GM12891 (cell line): ENCODE measurements at regions not wholly inside any gene's neighbourhood (a gene's known extent, or its start where the extent isn't known, plus 50 kb on each side); places are given as distances from the start of the nearest gene placed in this dataset.
"Not testable (repeated sequence)": the region's sequence is repeated elsewhere in the genome, so short reads cannot be mapped to it uniquely, and the experiment has no call there.

Source experiments
- POLR2A ChIP-seq: IDR thresholded peaks from 2 replicates; pipeline ENCODE4 v1.6.1; 2011; ENCODE audit warnings: low read depth, low read length, control low read depth
- POLR2AphosphoS5 ChIP-seq: IDR thresholded peaks from 2 replicates; pipeline ENCODE4 v1.6.1; 2011; ENCODE audit warnings: low read depth, low read length, control low read depth
- TAF1 ChIP-seq: IDR thresholded peaks from 2 replicates; pipeline ENCODE4 v1.6.1; 2011; ENCODE audit warnings: low read depth, low read length, control low read depth

GRCh38 chr5:18535753-18536152 lies 901.5 kb downstream of the TAF11L14 start:
- TF ChIP-seq POLR2A, POLR2AphosphoS5, TAF1: not testable (repeated sequence)
